ENCODE measurements at regions not wholly inside any gene's neighbourhood (a gene's known extent, or its start where the extent isn't known, plus 50 kb on each side); places are given as distances from the start of the nearest gene placed in this dataset.

DNA sequence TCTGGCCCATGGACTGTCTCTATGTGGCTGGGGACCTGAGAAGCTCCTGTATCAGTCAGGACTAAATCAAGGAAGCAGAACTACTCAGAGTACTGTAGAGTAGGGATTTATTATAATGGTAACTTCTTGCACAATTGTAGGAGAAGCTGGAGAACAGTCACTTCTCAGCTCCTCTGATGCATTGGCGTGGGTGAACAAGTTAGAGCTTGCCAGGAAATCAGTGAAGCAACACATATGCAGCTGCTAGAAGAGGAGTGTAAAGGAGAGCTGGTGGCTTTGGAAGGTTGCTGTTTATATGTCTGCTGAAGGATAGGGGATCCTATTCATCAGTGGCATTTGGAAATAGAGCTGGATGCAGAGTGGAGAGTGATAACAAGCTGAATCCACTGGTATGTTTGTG lies 215.5 kb upstream of the CWC22 start:
- Histone ChIP-seq H3K27me3 (replicated peaks; ENCODE audit: insufficient read depth, low read depth, low read length, poor library complexity) (no peaks in the 10 kb centered on the region), H3K36me3 (ENCODE audit: insufficient read depth, low read length, poor library complexity, severe bottlenecking) (no peaks in the 10 kb centered on the region), H3K9me3 (ENCODE audit: low read depth, low read length, poor library complexity, severe bottlenecking) (peaks cover 4% of the 10 kb centered on the region), H3K4me3 (ENCODE audit: low read depth, low read length, poor library complexity, severe bottlenecking) (no peak overlapping the region), H3K4me1 (ENCODE audit: insufficient read depth, low read length, poor library complexity, severe bottlenecking) (no peaks in the 10 kb centered on the region), H3K27ac (ENCODE audit: low read depth, low read length, poor library complexity, severe bottlenecking) (no peak overlapping the region)
- TF ChIP-seq, protein P1, sequence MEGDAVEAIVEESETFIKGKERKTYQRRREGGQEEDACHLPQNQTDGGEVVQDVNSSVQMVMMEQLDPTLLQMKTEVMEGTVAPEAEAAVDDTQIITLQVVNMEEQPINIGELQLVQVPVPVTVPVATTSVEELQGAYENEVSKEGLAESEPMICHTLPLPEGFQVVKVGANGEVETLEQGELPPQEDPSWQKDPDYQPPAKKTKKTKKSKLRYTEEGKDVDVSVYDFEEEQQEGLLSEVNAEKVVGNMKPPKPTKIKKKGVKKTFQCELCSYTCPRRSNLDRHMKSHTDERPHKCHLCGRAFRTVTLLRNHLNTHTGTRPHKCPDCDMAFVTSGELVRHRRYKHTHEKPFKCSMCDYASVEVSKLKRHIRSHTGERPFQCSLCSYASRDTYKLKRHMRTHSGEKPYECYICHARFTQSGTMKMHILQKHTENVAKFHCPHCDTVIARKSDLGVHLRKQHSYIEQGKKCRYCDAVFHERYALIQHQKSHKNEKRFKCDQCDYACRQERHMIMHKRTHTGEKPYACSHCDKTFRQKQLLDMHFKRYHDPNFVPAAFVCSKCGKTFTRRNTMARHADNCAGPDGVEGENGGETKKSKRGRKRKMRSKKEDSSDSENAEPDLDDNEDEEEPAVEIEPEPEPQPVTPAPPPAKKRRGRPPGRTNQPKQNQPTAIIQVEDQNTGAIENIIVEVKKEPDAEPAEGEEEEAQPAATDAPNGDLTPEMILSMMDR (conservative IDR thresholded peaks at IDR 0.05; ENCODE audit: low read depth, low read length), result no peak
- no peak for TF ChIP-seq EZH2 (IDR thresholded peaks at IDR 0.05; ENCODE audit: borderline replicate concordance, low read depth, low read length, poor library complexity, severe bottlenecking)
- POLR2A ChIA-PET (ENCODE audit: low non-redundant PET), result no interaction called here
- intact Hi-C loops (cut with micrococcal nuclease; ENCODE audit: unreplicated experiment), result no loop called here
- no TSS peak for BruUV-seq (replicated peaks)
- CTCF ChIA-PET, result no interaction called here
- peak; percentile 5 for DNase-seq (ENCODE audit: low spot score)

DNA sequence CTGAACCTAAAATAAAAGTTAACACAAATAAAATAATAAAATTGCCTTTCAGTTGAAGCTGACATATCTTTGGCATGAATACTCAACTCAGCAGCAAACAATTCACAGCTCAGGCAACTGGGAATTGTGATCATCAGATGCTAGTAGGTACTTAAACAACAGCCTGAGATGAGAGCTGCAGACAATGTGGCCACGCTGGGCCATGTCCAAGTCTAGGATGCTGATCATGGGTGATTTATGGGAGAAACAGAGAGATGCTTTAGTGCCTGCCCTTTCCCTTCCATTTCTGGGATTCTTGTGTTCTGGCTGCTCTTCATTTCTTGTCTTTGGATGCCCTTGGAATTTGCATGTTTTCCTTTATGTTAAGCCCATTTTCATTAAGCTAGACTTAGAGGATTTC lies 212.4 kb upstream of the CWC22 start:
- Histone ChIP-seq H3K4me3 (ENCODE audit: low read depth, low read length, poor library complexity, severe bottlenecking) (no peak overlapping the region), H3K27me3 (replicated peaks; ENCODE audit: insufficient read depth, low read depth, low read length, poor library complexity) (no peaks in the 10 kb centered on the region), H3K9me3 (ENCODE audit: low read depth, low read length, poor library complexity, severe bottlenecking) (no peaks in the 10 kb centered on the region), H3K4me1 (ENCODE audit: insufficient read depth, low read length, poor library complexity, severe bottlenecking) (no peaks in the 10 kb centered on the region), H3K36me3 (ENCODE audit: insufficient read depth, low read length, poor library complexity, severe bottlenecking) (no peaks in the 10 kb centered on the region), H3K27ac (ENCODE audit: low read depth, low read length, poor library complexity, severe bottlenecking) (no peak overlapping the region)
- CTCF ChIA-PET, result interaction anchor here (0.5 kb wide), 1 partner anchor 94 kb away, joined by 8 read pairs; no protein-coding TSS in a partner anchor
- TF ChIP-seq, protein P1 (conservative IDR thresholded peaks at IDR 0.05; ENCODE audit: low read depth, low read length), result no peak
- TF ChIP-seq EZH2 (IDR thresholded peaks at IDR 0.05; ENCODE audit: borderline replicate concordance, low read depth, low read length, poor library complexity, severe bottlenecking), result no peak
- POLR2A ChIA-PET (ENCODE audit: low non-redundant PET), result interaction anchor here (0.6 kb wide), 1 partner anchor 1830 kb away, joined by 9 read pairs; no protein-coding TSS in a partner anchor
- intact Hi-C loops (cut with micrococcal nuclease; ENCODE audit: unreplicated experiment), result no loop called here
- BruUV-seq (replicated peaks), result no TSS peak
- no peak for DNase-seq (ENCODE audit: low spot score)

DNA sequence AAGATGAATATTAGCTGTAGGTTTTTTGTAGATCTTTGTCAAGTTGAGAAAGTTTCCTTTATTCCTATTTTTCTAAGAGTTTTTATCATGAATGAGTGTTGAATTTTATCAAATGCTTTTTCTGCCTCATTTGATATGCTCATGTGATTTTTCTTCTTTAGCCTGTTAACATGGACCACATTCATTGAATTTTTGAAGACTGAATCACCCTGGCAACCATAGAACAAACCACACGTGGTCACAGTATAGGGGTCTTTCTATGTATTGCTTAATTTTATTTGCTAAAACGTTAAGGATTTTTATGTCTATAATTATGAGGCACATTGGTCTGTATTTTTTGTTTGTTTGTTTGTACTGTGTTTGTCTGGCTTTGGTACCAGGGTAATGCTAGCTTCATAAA lies 201.7 kb upstream of the CWC22 start:
- no peaks in the 10 kb centered on the region for H3K4me1 ChIP-seq (ENCODE audit: insufficient read depth, low read length, poor library complexity, severe bottlenecking)
- no peaks in the 10 kb centered on the region for H3K36me3 ChIP-seq (ENCODE audit: insufficient read depth, low read length, poor library complexity, severe bottlenecking)
- peak; percentile 12 for DNase-seq (ENCODE audit: low spot score)
- ChIA-PET POLR2A (ENCODE audit: low non-redundant PET) (no interaction called here), CTCF (no interaction called here)
- BruUV-seq (replicated peaks), result no TSS peak
- H3K4me3 ChIP-seq (ENCODE audit: low read depth, low read length, poor library complexity, severe bottlenecking), result no peak overlapping the region
- intact Hi-C loops (cut with micrococcal nuclease; ENCODE audit: unreplicated experiment), result no loop called here
- no peaks in the 10 kb centered on the region for H3K27me3 ChIP-seq (replicated peaks; ENCODE audit: insufficient read depth, low read depth, low read length, poor library complexity)
- no peaks in the 10 kb centered on the region for H3K9me3 ChIP-seq (ENCODE audit: low read depth, low read length, poor library complexity, severe bottlenecking)
- TF ChIP-seq, protein P1 (conservative IDR thresholded peaks at IDR 0.05; ENCODE audit: low read depth, low read length), result no peak
- no peak for TF ChIP-seq EZH2 (IDR thresholded peaks at IDR 0.05; ENCODE audit: borderline replicate concordance, low read depth, low read length, poor library complexity, severe bottlenecking)
- no peak overlapping the region for H3K27ac ChIP-seq (ENCODE audit: low read depth, low read length, poor library complexity, severe bottlenecking)

All from A673 (cell line).